ENCODE measurements at regions not wholly inside any gene's neighbourhood (a gene's known extent, or its start where the extent isn't known, plus 50 kb on each side); places are given as distances from the start of the nearest gene placed in this dataset.

GRCh38 chr12:97359021-97359690, 103.4 kb upstream of the RMST start:
- H3K4me3 ChIP-seq (ENCODE audit: low read depth, low read length) = no peak overlapping the region
- TF ChIP-seq CTCF (IDR thresholded peaks at IDR 0.05; ENCODE audit: low read depth, low read length, missing control alignments) = no peak
- DNase-seq (ENCODE audit: low read depth) = no peak

GRCh38 chr12:97363693-97364092, 98.9 kb upstream of the RMST start:
- no peak for TF ChIP-seq CTCF (IDR thresholded peaks at IDR 0.05; ENCODE audit: low read depth, low read length, missing control alignments)
- no peak for DNase-seq (ENCODE audit: low read depth)
- no peak overlapping the region for H3K4me3 ChIP-seq (ENCODE audit: low read depth, low read length)

GRCh38 chr12:97368462-97369163, 94.0 kb upstream of the RMST start:
- H3K4me3 ChIP-seq (ENCODE audit: low read depth, low read length) = no peak overlapping the region
- DNase-seq (ENCODE audit: low read depth) = no peak
- no peak for TF ChIP-seq CTCF (IDR thresholded peaks at IDR 0.05; ENCODE audit: low read depth, low read length, missing control alignments)

GRCh38 chr12:97375310-97375709, 87.3 kb upstream of the RMST start:
- no peak for TF ChIP-seq CTCF (IDR thresholded peaks at IDR 0.05; ENCODE audit: low read depth, low read length, missing control alignments)
- no peak for DNase-seq (ENCODE audit: low read depth)
- no peak overlapping the region; the same call in 1 of the 2 replicates for H3K4me3 ChIP-seq (ENCODE audit: low read depth, low read length)

GRCh38 chr12:97380440-97380839, 82.2 kb upstream of the RMST start:
- no peak overlapping the region for H3K4me3 ChIP-seq (ENCODE audit: low read depth, low read length)
- no peak for DNase-seq (ENCODE audit: low read depth)
- TF ChIP-seq CTCF (IDR thresholded peaks at IDR 0.05; ENCODE audit: low read depth, low read length, missing control alignments) = no peak

- DNase-seq (ENCODE audit: low read depth) = no peak
- H3K4me3 ChIP-seq (ENCODE audit: low read depth, low read length) = no peak overlapping the region
- no peak for TF ChIP-seq CTCF (IDR thresholded peaks at IDR 0.05; ENCODE audit: low read depth, low read length, missing control alignments)
Measured at GRCh38 chr12:97385121-97385520, 77.5 kb upstream of the RMST start.
